ENCODE measurements at regions not wholly inside any gene's neighbourhood (a gene's known extent, or its start where the extent isn't known, plus 50 kb on each side); places are given as distances from the start of the nearest gene placed in this dataset.
A peak's percentile ranks its signal among the peaks of the same experiment; 100 is the strongest.
"Not testable (repeated sequence)": the region's sequence is repeated elsewhere in the genome, so short reads cannot be mapped to it uniquely, and the experiment has no call there.

DNA sequence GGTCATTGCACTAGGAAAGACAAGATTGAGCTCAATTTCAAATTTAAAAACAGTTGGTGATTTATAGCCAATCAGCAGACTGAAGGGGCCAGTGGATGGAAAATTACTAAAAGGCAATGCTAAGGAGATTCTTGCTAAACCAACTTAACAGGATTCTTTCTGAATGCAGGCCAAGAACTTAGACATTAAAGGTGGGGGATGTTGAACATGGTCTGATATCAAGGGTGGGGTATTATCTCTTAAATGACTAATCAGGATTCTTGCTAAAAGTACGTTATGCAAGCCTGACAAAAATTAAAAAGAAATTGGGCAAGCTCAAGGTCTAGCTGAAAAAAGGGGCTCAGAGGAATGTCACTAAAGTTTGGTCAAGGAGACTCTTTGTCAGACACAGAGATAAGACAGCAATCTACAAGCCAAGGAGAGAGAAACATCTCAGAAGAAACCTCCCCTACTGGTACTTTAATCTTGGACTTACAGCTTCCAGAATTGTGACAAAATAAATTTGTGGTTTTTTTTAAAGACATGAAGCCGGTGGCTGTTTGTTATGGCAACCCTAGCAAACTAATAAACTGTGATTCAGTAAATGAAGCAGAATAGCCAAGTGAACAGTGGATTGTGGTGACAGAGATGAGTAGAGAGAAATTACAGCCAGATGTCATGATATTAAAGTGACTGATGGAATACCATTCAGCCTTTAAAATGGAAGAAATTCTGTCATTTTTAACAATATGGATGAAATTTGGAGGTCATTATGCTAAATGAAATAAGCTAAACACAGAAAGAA, 120.3 kb upstream of the KLHL4 start:
- TF ChIP-seq CTCF (IDR thresholded peaks at IDR 0.05; ENCODE audit: low read length, missing control alignments) = no peak
- H3K4me3 ChIP-seq (replicated peaks; ENCODE audit: low read depth, low read length) = no peak overlapping the region
- DNase-seq (ENCODE audit: low read depth) = peak; percentile 22

- no peak overlapping the region for H3K4me3 ChIP-seq (replicated peaks; ENCODE audit: low read depth, low read length)
- DNase-seq (ENCODE audit: low read depth) = no peak
- no peak for TF ChIP-seq CTCF (IDR thresholded peaks at IDR 0.05; ENCODE audit: low read length, missing control alignments)
Measured at GRCh38 chrX:87402256-87402655, 115.3 kb upstream of the KLHL4 start.

- no peak for TF ChIP-seq CTCF (IDR thresholded peaks at IDR 0.05; ENCODE audit: low read length, missing control alignments)
- no peak for DNase-seq (ENCODE audit: low read depth)
- H3K4me3 ChIP-seq (replicated peaks; ENCODE audit: low read depth, low read length) = no peak overlapping the region
Measured at GRCh38 chrX:87403551-87403950, 114.1 kb upstream of the KLHL4 start.

GRCh38 chrX:87409113-87409841, 108.3 kb upstream of the KLHL4 start:
- H3K4me3 ChIP-seq (replicated peaks; ENCODE audit: low read depth, low read length) = no peak overlapping the region
- no peak for TF ChIP-seq CTCF (IDR thresholded peaks at IDR 0.05; ENCODE audit: low read length, missing control alignments)
- peak; percentile 95 for DNase-seq (ENCODE audit: low read depth)

- DNase-seq (ENCODE audit: low read depth) = no peak
- TF ChIP-seq CTCF (IDR thresholded peaks at IDR 0.05; ENCODE audit: low read length, missing control alignments) = no peak
- H3K4me3 ChIP-seq (replicated peaks; ENCODE audit: low read depth, low read length) = no peak overlapping the region
Measured at GRCh38 chrX:87425618-87426017, 92.0 kb upstream of the KLHL4 start.

DNA sequence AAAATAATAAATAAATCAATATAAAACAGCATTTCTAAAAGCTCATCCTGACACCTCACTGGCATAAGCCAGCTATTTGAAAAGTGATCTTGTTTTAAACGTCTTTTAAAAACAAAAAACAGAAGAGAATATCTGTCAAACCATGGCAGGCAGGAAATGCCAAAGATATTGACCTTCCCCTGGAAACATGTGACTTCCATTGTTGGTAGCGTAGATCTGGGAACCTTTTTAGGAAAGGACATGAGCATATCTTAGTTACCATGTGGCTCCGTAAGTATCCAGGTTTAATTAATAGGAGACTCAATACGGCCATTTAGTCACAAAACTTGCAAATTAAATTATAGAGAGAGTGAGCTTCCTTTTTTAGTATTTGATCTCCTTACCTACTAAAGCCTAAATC, 83.0 kb upstream of the KLHL4 start:
- no peak for TF ChIP-seq CTCF (IDR thresholded peaks at IDR 0.05; ENCODE audit: low read length, missing control alignments)

DNA sequence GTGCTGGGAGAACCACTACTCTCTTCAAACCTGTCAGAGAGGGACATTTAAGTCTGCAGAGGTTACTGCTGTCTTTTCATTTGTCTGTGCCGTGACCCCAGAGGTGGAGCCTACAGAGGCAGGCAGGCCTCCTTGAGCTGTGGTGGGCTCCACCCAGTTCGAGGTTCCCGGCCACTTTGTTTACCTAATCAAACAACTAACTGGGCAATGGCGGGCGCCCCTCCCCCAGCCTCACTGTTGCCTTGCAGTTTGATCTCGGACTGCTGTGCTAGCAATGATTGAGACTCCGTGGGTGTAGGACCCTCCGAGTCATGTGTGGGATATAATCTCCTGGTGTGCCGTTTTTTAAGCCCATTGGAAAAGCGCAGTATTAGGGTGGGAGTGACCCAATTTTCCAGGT, 69.0 kb upstream of the KLHL4 start:
- DNase-seq (ENCODE audit: low read depth); H3K4me3 ChIP-seq (replicated peaks; ENCODE audit: low read depth, low read length): not testable (repeated sequence)

More for the DNA sequence above, 83.0 kb upstream of the KLHL4 start:
- no peak overlapping the region for H3K4me3 ChIP-seq (replicated peaks; ENCODE audit: low read depth, low read length)
- peak; percentile 28 for DNase-seq (ENCODE audit: low read depth)

GRCh38 chrX:87465757-87466156, 51.8 kb upstream of the KLHL4 start:
- DNase-seq (ENCODE audit: low read depth); H3K4me3 ChIP-seq (replicated peaks; ENCODE audit: low read depth, low read length): not testable (repeated sequence)
